ENCODE measurements at regions not wholly inside any gene's neighbourhood (a gene's known extent, or its start where the extent isn't known, plus 50 kb on each side); places are given as distances from the start of the nearest gene placed in this dataset.

DNA sequence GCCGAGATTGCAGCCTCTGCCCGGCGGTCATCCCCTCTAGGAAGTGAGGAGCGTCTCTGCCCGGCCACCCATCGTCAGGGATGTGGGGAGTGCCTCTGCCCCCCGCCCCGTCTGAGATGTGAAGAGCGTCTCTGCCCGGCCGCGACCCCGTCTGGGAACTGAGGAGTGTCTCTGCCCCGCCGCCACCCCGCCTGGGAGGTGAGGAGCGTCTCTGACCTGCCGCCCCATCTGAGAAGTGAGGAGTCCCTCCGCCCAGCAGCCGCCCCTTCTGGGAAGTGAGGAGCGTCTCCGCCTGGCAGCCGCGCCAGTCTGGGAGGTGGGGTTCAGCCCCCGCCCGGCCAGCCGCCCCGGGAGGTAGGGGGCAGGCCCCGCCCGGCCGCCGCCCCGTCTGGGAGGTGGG lies 544.0 kb downstream of the CCER1 start:
- TF ChIP-seq, protein P1, sequence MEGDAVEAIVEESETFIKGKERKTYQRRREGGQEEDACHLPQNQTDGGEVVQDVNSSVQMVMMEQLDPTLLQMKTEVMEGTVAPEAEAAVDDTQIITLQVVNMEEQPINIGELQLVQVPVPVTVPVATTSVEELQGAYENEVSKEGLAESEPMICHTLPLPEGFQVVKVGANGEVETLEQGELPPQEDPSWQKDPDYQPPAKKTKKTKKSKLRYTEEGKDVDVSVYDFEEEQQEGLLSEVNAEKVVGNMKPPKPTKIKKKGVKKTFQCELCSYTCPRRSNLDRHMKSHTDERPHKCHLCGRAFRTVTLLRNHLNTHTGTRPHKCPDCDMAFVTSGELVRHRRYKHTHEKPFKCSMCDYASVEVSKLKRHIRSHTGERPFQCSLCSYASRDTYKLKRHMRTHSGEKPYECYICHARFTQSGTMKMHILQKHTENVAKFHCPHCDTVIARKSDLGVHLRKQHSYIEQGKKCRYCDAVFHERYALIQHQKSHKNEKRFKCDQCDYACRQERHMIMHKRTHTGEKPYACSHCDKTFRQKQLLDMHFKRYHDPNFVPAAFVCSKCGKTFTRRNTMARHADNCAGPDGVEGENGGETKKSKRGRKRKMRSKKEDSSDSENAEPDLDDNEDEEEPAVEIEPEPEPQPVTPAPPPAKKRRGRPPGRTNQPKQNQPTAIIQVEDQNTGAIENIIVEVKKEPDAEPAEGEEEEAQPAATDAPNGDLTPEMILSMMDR (IDR thresholded peaks at IDR 0.05) = no peak
- TF ChIP-seq POLR2A (IDR thresholded peaks at IDR 0.05) = no peak
- TF ChIP-seq POLR2AphosphoS5 (IDR thresholded peaks at IDR 0.05) = no peak
